Type B pancreatic cell (in vitro differentiated cells): ENCODE measurements at regions not wholly inside any gene's neighbourhood (a gene's known extent, or its start where the extent isn't known, plus 50 kb on each side); places are given as distances from the start of the nearest gene placed in this dataset.

Experiments used
- DNase-seq: peaks from one replicate; pipeline ENCODE4 v3.0.0; 2021; ENCODE audit warnings: mixed read lengths; ENCODE audit not compliant: unreplicated experiment; ENCODE audit errors: extremely low spot score
- H3K27ac Mint-ChIP-seq: 2 replicates; pipeline ENCODE4 v1.8.0; 2021; ENCODE audit warnings: mild to moderate bottlenecking, mixed read lengths
- H3K27me3 Mint-ChIP-seq: 2 replicates; pipeline ENCODE4 v1.8.0; 2021; ENCODE audit warnings: mixed read lengths
- H3K36me3 Mint-ChIP-seq: 2 replicates; pipeline ENCODE4 v1.8.0; 2021; ENCODE audit warnings: mixed read lengths
- H3K4me1 Mint-ChIP-seq: one replicate; pipeline ENCODE4 v1.8.0; 2021; ENCODE audit warnings: mixed read lengths; ENCODE audit not compliant: unreplicated experiment
- H3K4me3 Mint-ChIP-seq: 2 replicates; pipeline ENCODE4 v1.8.0; 2021; ENCODE audit warnings: mild to moderate bottlenecking, mixed read lengths
- H3K9me3 Mint-ChIP-seq: 2 replicates; pipeline ENCODE4 v1.8.0; 2021; ENCODE audit warnings: mixed read lengths
- CTCF ChIP-seq: fragments of 200-600 bp; sonication (generic); conservative IDR thresholded peaks from 2 replicates; pipeline ENCODE4 v1.5.0; 2021; ENCODE audit warnings: antibody characterized with exemption, mild to moderate bottlenecking

GRCh38 chr3:192013110-192013509 is 552.1 kb downstream of the PYDC2 start:
- no peak overlapping the region for H3K4me3 Mint-ChIP-seq
- no peaks in the 10 kb centered on the region for H3K27me3 Mint-ChIP-seq
- H3K9me3 Mint-ChIP-seq = no peaks in the 10 kb centered on the region
- no peak for TF ChIP-seq CTCF
- H3K27ac Mint-ChIP-seq = no peak overlapping the region
- no peak for DNase-seq
- no peaks in the 10 kb centered on the region for H3K36me3 Mint-ChIP-seq
- H3K4me1 Mint-ChIP-seq = no peaks in the 10 kb centered on the region

- Mint-ChIP-seq H3K27ac (no peak overlapping the region), H3K9me3 (no peaks in the 10 kb centered on the region), H3K36me3 (no peaks in the 10 kb centered on the region), H3K4me1 (no peaks in the 10 kb centered on the region), H3K27me3 (no peaks in the 10 kb centered on the region), H3K4me3 (no peak overlapping the region)
- no peak for DNase-seq
- no peak for TF ChIP-seq CTCF
Measured at GRCh38 chr3:192022412-192022811, 561.4 kb downstream of the PYDC2 start.

GRCh38 chr3:192024751-192025150 is 563.8 kb downstream of the PYDC2 start:
- H3K4me3 Mint-ChIP-seq = no peak overlapping the region
- H3K27ac Mint-ChIP-seq = no peak overlapping the region
- no peaks in the 10 kb centered on the region for H3K9me3 Mint-ChIP-seq

GRCh38 chr3:192026661-192027060 is 565.7 kb downstream of the PYDC2 start:
- Mint-ChIP-seq H3K27me3 (no peaks in the 10 kb centered on the region), H3K27ac (no peak overlapping the region), H3K4me3 (no peak overlapping the region), H3K36me3 (no peaks in the 10 kb centered on the region), H3K9me3 (no peaks in the 10 kb centered on the region), H3K4me1 (no peaks in the 10 kb centered on the region)
- no peak for TF ChIP-seq CTCF
- DNase-seq = no peak

More at GRCh38 chr3:192024751-192025150, 563.8 kb downstream of the PYDC2 start:
- Mint-ChIP-seq H3K4me1 (no peaks in the 10 kb centered on the region), H3K36me3 (no peaks in the 10 kb centered on the region), H3K27me3 (no peaks in the 10 kb centered on the region)
- no peak for DNase-seq
- no peak for TF ChIP-seq CTCF

- no peak for DNase-seq
- Mint-ChIP-seq H3K36me3 (no peaks in the 10 kb centered on the region), H3K27me3 (no peaks in the 10 kb centered on the region), H3K4me1 (no peaks in the 10 kb centered on the region), H3K4me3 (no peak overlapping the region), H3K9me3 (no peaks in the 10 kb centered on the region), H3K27ac (no peak overlapping the region)
- TF ChIP-seq CTCF = no peak
Measured at GRCh38 chr3:192031941-192032340, 571.0 kb downstream of the PYDC2 start.

- TF ChIP-seq CTCF = no peak
- Mint-ChIP-seq H3K9me3 (no peaks in the 10 kb centered on the region), H3K36me3 (no peaks in the 10 kb centered on the region), H3K4me3 (no peak overlapping the region), H3K4me1 (no peaks in the 10 kb centered on the region), H3K27ac (no peak overlapping the region), H3K27me3 (no peaks in the 10 kb centered on the region)
- DNase-seq = no peak
Measured at GRCh38 chr3:192033246-192033645, 572.3 kb downstream of the PYDC2 start.
